GM10266 (cell line): ENCODE measurements at regions not wholly inside any gene's neighbourhood (a gene's known extent, or its start where the extent isn't known, plus 50 kb on each side); places are given as distances from the start of the nearest gene placed in this dataset.

ENCODE experiments used
- DNase-seq: peaks from one replicate; pipeline ENCODE4 v3.0.0; 2012; ENCODE audit errors: extremely low spot score
- TF ChIP-seq, protein P1 (sequence below): IDR thresholded peaks from 2 replicates; pipeline ENCODE4 v1.5.1; 2012; ENCODE audit warnings: mild to moderate bottlenecking, low read depth; ENCODE audit not compliant: control insufficient read depth, insufficient read depth; ENCODE audit errors: missing control alignments

DNA sequence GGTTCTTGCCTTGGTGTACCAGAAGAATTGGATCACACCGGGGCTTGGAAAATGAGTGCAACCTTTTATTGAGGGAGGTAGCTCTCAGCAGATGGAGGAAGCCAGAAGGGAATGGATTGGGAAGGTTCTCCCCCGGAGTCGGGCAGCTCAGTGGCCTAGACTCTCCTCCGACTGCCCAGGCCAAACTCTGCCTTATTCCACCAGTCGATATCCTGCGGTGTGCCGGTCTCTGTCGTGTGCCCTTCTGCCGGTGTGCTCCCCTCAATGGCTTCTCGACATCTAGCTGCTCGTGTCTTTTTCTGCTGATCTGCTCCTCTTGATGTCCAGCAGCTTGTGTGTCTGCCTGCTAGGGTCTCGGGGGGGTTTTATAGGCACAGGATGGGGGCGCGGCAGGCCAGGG, 87.4 kb upstream of the CCL21 start:
- TF ChIP-seq, protein P1, sequence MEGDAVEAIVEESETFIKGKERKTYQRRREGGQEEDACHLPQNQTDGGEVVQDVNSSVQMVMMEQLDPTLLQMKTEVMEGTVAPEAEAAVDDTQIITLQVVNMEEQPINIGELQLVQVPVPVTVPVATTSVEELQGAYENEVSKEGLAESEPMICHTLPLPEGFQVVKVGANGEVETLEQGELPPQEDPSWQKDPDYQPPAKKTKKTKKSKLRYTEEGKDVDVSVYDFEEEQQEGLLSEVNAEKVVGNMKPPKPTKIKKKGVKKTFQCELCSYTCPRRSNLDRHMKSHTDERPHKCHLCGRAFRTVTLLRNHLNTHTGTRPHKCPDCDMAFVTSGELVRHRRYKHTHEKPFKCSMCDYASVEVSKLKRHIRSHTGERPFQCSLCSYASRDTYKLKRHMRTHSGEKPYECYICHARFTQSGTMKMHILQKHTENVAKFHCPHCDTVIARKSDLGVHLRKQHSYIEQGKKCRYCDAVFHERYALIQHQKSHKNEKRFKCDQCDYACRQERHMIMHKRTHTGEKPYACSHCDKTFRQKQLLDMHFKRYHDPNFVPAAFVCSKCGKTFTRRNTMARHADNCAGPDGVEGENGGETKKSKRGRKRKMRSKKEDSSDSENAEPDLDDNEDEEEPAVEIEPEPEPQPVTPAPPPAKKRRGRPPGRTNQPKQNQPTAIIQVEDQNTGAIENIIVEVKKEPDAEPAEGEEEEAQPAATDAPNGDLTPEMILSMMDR = no peak
- no peak for DNase-seq

DNA sequence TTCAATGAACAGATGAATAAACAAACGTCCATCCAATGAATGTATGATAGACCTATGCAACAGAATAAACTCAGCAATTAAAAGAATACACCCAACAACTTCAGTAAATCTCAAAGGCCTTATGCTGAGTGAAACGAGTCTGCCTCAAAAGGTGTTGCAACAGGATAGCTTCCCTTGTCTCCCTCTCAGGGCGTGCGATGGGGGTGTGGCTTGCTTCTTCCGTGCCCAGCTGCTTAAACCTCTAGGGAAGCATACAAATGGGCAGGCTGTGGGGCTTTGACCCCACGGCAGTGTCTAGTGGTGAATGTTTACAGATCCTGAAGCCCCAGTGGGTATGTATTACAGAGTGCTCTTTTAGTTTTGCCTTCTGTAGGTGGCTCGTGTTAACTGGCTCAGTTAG, 87.0 kb upstream of the CCL21 start:
- no peak for DNase-seq
- TF ChIP-seq, protein P1 = no peak

DNA sequence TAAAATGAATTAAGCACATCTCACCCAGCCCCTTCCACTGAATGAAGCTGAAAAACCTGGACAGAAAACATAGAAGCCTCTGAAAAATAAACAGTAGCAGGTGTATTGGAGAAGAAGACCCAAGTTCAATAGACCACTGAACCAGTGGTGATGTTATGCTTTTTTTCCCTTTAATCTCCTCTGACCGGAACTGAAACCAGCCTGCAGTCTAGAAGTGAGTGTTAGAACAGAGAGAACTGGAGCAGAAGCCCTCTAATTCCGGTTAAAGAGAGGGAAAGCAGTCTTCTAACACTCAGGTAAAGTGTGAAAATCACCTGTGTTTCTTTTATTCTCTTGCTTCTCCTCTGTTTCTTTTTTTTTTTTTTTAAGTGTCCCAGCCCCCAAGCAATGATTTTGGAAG, 83.5 kb upstream of the CCL21 start:
- TF ChIP-seq, protein P1 = no peak
- no peak for DNase-seq

DNA sequence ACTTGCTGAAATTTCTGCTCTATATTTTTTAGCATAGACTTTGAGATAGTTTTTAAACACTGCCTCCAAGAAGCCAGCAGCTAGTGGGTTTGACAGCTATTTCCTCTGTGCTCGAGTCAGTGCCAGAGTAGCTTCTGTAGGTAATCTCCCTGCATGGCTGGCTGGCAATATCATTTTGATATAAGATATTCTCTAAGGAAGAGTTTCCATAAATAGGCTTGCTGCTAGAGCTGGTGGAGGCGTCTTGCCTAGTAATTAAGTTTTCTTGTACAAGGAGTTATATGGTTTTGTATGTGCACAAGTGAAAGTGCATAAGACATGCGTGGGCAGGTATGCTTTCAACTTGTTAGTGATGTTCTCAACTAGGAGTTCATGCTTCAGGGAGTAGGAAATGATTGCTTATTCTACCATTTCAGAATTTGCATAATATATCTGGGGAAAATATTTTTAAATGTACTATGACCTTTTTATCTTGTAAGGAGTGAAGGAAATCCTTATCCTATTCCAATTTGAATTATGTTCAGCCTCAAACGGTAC, 74.1 kb upstream of the CCL21 start:
- TF ChIP-seq, protein P1 = no peak
- DNase-seq = peak; percentile 20

DNA sequence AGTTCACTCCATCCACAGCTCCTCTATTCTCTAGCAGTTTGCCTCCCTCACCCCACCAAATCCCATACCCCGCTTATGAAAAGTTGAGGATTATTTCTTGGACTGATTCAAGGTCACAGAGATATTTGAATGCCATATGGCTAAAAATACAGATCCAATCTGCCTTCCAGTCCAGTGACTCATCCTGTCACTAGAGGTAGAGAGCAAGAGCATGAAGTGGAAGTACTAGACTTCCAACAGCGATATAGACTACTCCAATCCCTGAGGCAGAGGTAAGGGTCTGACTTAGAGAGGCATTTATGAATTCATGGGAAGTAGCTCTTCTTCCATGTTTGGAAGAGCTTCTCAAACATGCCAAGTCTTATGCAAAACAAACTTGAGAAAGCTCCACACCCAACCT, 72.4 kb upstream of the CCL21 start:
- TF ChIP-seq, protein P1 = no peak
- no peak for DNase-seq

DNA sequence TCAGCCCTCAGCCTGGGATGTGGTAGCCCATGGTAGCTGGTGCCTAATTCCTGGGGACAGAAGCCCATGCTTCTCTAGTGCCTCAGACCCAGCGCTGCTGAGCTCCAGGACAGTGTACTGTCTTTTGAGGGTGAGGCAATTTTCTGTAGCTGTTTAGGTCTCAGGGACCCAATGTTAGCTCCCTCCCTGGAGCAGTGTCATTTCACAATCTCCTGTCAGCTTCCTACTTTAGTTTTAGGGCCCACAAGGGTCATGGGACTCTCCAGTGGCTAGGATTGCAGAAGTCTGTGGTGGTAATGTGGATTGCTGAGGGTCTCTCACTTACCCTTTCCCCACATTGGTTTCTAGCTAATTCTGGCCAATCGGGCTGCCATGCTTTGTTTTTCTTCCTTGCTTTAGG, 67.7 kb upstream of the CCL21 start:
- TF ChIP-seq, protein P1 = no peak

DNA sequence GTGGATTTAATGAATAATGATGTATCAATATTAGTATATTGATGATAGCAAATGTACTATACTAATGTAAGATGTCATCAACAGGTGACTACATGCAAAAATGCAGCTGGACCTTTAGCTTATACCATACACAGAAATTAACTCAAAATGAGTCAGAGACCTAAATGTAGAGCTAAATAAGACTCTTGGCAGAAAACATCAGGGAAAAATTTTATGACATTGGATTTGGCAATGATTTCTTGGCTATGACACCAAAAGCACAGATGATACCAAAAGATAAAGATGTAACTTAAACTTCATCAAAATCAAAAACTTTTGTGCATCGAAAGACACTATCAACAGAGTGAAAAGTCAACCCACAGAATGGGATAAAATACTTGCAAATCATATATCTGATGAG, 64.0 kb upstream of the CCL21 start:
- DNase-seq = no peak
- TF ChIP-seq, protein P1 = no peak

More for the DNA sequence above, 67.7 kb upstream of the CCL21 start:
- DNase-seq = no peak
